H9 (cell line): ENCODE measurements at regions not wholly inside any gene's neighbourhood (a gene's known extent, or its start where the extent isn't known, plus 50 kb on each side); places are given as distances from the start of the nearest gene placed in this dataset.

Experiments used
- DNase-seq: peaks from one replicate; pipeline ENCODE4 v3.0.0-alpha.2; 2017
- H2AFZ ChIP-seq: one replicate; pipeline ENCODE4 v1.6.1; 2013; ENCODE audit warnings: mild to moderate bottlenecking, low read length, control low read depth, moderate library complexity
- H2AK5ac ChIP-seq: 2 replicates; pipeline ENCODE4 v1.6.1; 2013; ENCODE audit warnings: low read length, control low read depth, mixed read lengths; ENCODE audit not compliant: insufficient read length
- H2BK120ac ChIP-seq: one replicate; pipeline ENCODE4 v1.6.1; 2013; ENCODE audit warnings: low read depth, mild to moderate bottlenecking, low read length, control low read depth, inconsistent platforms; ENCODE audit not compliant: poor library complexity, severe bottlenecking
- H2BK12ac ChIP-seq: 2 replicates; pipeline ENCODE4 v1.6.1; 2013; ENCODE audit warnings: low read length, control low read depth, mixed read lengths, low read depth; ENCODE audit not compliant: insufficient read length
- H2BK15ac ChIP-seq: 2 replicates; pipeline ENCODE4 v1.6.1; 2013; ENCODE audit warnings: low read depth, low read length, control low read depth
- H2BK20ac ChIP-seq: one replicate; pipeline ENCODE4 v1.6.1; 2013; ENCODE audit warnings: low read depth, mild to moderate bottlenecking, low read length, control low read depth, inconsistent platforms; ENCODE audit not compliant: poor library complexity, severe bottlenecking
- H2BK5ac ChIP-seq: 2 replicates; pipeline ENCODE4 v1.6.1; 2013; ENCODE audit warnings: low read length, control low read depth, mixed read lengths; ENCODE audit not compliant: insufficient read length
- H3K14ac ChIP-seq: 2 replicates; pipeline ENCODE4 v1.6.1; 2013; ENCODE audit warnings: low read length, control low read depth; ENCODE audit not compliant: insufficient read depth
- H3K18ac ChIP-seq: 2 replicates; pipeline ENCODE4 v1.6.1; 2013; ENCODE audit warnings: low read depth, mild to moderate bottlenecking, mixed read lengths, low read length, control low read depth; ENCODE audit not compliant: insufficient read length
- H3K23ac ChIP-seq: 2 replicates; pipeline ENCODE4 v1.6.1; 2013; ENCODE audit warnings: low read length, control low read depth, mixed read lengths, low read depth; ENCODE audit not compliant: insufficient read length
- H3K23me2 ChIP-seq: 2 replicates; pipeline ENCODE4 v1.6.1; 2013; ENCODE audit warnings: low read depth, mild to moderate bottlenecking, mixed read lengths, low read length, control low read depth; ENCODE audit not compliant: insufficient read length, poor library complexity, severe bottlenecking
- H3K27ac ChIP-seq: 2 replicates; pipeline ENCODE4 v1.5.1; 2013; ENCODE audit warnings: low read length, control low read depth, mixed read lengths, low read depth; ENCODE audit not compliant: insufficient read length
- H3K27me3 ChIP-seq: 2 replicates; pipeline ENCODE4 v1.6.1; 2013; ENCODE audit warnings: low read length, control low read depth, inconsistent platforms; ENCODE audit not compliant: insufficient read depth
- H3K4ac ChIP-seq: 2 replicates; pipeline ENCODE4 v1.6.1; 2013; ENCODE audit warnings: low read depth, mild to moderate bottlenecking, control low read depth, inconsistent platforms, low read length, moderate library complexity
- H3K4me1 ChIP-seq: 2 replicates; pipeline ENCODE4 v1.6.1; 2013; ENCODE audit warnings: low read length, control low read depth, inconsistent platforms; ENCODE audit not compliant: insufficient read depth
- H3K4me2 ChIP-seq: 2 replicates; pipeline ENCODE4 v1.6.1; 2013; ENCODE audit warnings: low read length, control low read depth, mixed read lengths; ENCODE audit not compliant: insufficient read length, insufficient read depth
- H3K56ac ChIP-seq: 2 replicates; pipeline ENCODE4 v1.6.1; 2013; ENCODE audit warnings: low read depth, mild to moderate bottlenecking, mixed read lengths, low read length, control low read depth; ENCODE audit not compliant: insufficient read length
- H3K79me1 ChIP-seq: 2 replicates; pipeline ENCODE4 v1.6.1; 2013; ENCODE audit warnings: low read depth, mild to moderate bottlenecking, moderate library complexity, low read length, control low read depth, inconsistent platforms; ENCODE audit not compliant: insufficient read depth, poor library complexity, severe bottlenecking
- H3K79me2 ChIP-seq: 2 replicates; pipeline ENCODE4 v1.6.1; 2013; ENCODE audit warnings: low read length, control low read depth, inconsistent platforms; ENCODE audit not compliant: insufficient read depth
- H3K9ac ChIP-seq: 2 replicates; pipeline ENCODE4 v1.6.1; 2013; ENCODE audit warnings: low read length, control low read depth, mixed read lengths; ENCODE audit not compliant: insufficient read length; ENCODE audit errors: extremely low read depth
- H3K9me3 ChIP-seq: one replicate; pipeline ENCODE4 v1.6.1; 2013; ENCODE audit warnings: low read depth, low read length, inconsistent platforms; ENCODE audit not compliant: control insufficient read depth
- H3T11ph ChIP-seq: one replicate; pipeline ENCODE4 v1.6.1; 2013; ENCODE audit warnings: mild to moderate bottlenecking, low read length, control low read depth, inconsistent platforms
- H4K20me1 ChIP-seq: one replicate; pipeline ENCODE4 v1.6.1; 2013; ENCODE audit not compliant: control insufficient read depth, insufficient read length, insufficient read depth
- H4K5ac ChIP-seq: 2 replicates; pipeline ENCODE4 v1.6.1; 2013; ENCODE audit warnings: low read depth, mild to moderate bottlenecking, mixed read lengths, low read length, control low read depth; ENCODE audit not compliant: insufficient read length
- H4K8ac ChIP-seq: replicated peaks from 2 replicates; pipeline ENCODE4 v1.6.1; 2013; ENCODE audit warnings: low read length, control low read depth, mixed read lengths, low read depth; ENCODE audit not compliant: insufficient read length
- H4K91ac ChIP-seq: 2 replicates; pipeline ENCODE4 v1.6.1; 2013; ENCODE audit warnings: low read depth, mild to moderate bottlenecking, moderate library complexity, mixed read lengths, low read length, control low read depth; ENCODE audit not compliant: insufficient read length
- H3K27ac Mint-ChIP-seq, 3 experiments: 2 replicates in 2 of 3; 3 replicates in 1 of 3; pipeline ENCODE4 v1.8.0; 2020 to 2021; ENCODE audit warnings: mixed read lengths in 3 of 3, mild to moderate bottlenecking in 1 of 3, moderate library complexity in 1 of 3
- H3K27me3 Mint-ChIP-seq: 2 replicates; pipeline ENCODE4 v1.8.0; 2021; ENCODE audit warnings: low read depth, mild to moderate bottlenecking, moderate library complexity, mixed read lengths
- H3K36me3 Mint-ChIP-seq, 3 experiments: 2 replicates in 2 of 3; 3 replicates in 1 of 3; pipeline ENCODE4 v1.8.0; 2020 to 2021; ENCODE audit warnings: low read depth in 3 of 3, mixed read lengths in 3 of 3; ENCODE audit not compliant: insufficient read depth in 1 of 3
- H3K4me1 Mint-ChIP-seq, 2 experiments: 2 replicates each; pipeline ENCODE4 v1.8.0; 2020; ENCODE audit warnings: mixed read lengths in 2 of 2
- H3K4me3 Mint-ChIP-seq, 2 experiments: 2 replicates in 1 of 2; 3 replicates in 1 of 2; pipeline ENCODE4 v1.8.0; 2020 to 2021; ENCODE audit warnings: mild to moderate bottlenecking in 2 of 2, mixed read lengths in 2 of 2, moderate library complexity in 1 of 2
- H3K9me3 Mint-ChIP-seq, 2 experiments: 2 replicates in 1 of 2; 3 replicates in 1 of 2; pipeline ENCODE4 v1.8.0; 2020; ENCODE audit warnings: mild to moderate bottlenecking in 2 of 2, mixed read lengths in 2 of 2, moderate library complexity in 1 of 2
- WGBS: extraction: QIAGEN DNeasy Blood & Tissue Kit; methylation state at CpG from one replicate; pipeline ENCODE4 v1.1.7; 2013; ENCODE audit warnings: missing lambda C conversion rate, low lambda C conversion rate, mixed read lengths; ENCODE audit not compliant: insufficient read length; ENCODE audit errors: extremely low coverage; 5-methylcytosine and 5-hydroxymethylcytosine counted together
- TF ChIP-seq, protein P1 (sequence below): fragments of 200-600 bp; sonication (generic); conservative IDR thresholded peaks from 3 replicates; pipeline ENCODE4 v1.8.0; 2021; ENCODE audit warnings: antibody characterized with exemption, mild to moderate bottlenecking

DNA sequence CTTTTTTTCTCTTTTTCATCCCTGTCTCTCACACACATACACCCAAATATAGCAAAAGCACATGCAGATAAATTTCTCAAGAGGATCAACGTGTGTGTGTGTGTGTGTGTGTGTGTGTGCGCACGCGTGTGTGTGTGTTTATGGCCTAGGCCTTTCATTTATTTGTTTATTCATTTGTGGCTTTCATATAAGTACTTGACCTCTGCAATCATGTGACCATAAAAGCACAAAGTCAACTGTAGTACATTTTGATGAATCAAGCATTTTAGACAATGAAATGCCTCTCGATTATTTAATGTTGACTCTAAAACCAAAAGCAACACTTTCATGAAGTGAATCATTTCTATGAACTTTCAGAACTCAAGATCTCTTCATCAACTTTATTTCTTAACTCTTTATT lies 194.1 kb upstream of the ADGRL2 start:
- H3K36me3 Mint-ChIP-seq: peaks cover 0 to 14% (median 3%) of the 10 kb centered on the region in 3 experiments; a peak in 4 of 7 replicates
- H2AK5ac ChIP-seq: no peak overlapping the region
- no peak overlapping the region for H2BK120ac ChIP-seq
- H3K56ac ChIP-seq: no peak overlapping the region
- no peak overlapping the region for H3T11ph ChIP-seq
- no peak overlapping the region for H3K9ac ChIP-seq
- H3K4me3 Mint-ChIP-seq: no peak overlapping the region
- H3K18ac ChIP-seq: no peak overlapping the region
- no peak overlapping the region for H4K91ac ChIP-seq
- H3K27ac Mint-ChIP-seq: no peak overlapping the region; a peak in 1 of 7 replicates
- peaks cover 13 to 23% of the 10 kb centered on the region in 2 experiments for H3K4me1 Mint-ChIP-seq
- H2BK20ac ChIP-seq: no peak overlapping the region
- no peak overlapping the region for H2BK12ac ChIP-seq
- WGBS: no CpG with 5 or more reads among the region's 5 CpGs
- H2AFZ ChIP-seq: no peak overlapping the region
- H3K23ac ChIP-seq: no peak overlapping the region
- TF ChIP-seq, protein P1, sequence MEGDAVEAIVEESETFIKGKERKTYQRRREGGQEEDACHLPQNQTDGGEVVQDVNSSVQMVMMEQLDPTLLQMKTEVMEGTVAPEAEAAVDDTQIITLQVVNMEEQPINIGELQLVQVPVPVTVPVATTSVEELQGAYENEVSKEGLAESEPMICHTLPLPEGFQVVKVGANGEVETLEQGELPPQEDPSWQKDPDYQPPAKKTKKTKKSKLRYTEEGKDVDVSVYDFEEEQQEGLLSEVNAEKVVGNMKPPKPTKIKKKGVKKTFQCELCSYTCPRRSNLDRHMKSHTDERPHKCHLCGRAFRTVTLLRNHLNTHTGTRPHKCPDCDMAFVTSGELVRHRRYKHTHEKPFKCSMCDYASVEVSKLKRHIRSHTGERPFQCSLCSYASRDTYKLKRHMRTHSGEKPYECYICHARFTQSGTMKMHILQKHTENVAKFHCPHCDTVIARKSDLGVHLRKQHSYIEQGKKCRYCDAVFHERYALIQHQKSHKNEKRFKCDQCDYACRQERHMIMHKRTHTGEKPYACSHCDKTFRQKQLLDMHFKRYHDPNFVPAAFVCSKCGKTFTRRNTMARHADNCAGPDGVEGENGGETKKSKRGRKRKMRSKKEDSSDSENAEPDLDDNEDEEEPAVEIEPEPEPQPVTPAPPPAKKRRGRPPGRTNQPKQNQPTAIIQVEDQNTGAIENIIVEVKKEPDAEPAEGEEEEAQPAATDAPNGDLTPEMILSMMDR: no peak
- no peak overlapping the region for H4K8ac ChIP-seq
- no peak overlapping the region for H2BK15ac ChIP-seq
- no peak overlapping the region for H3K14ac ChIP-seq
- no peaks in the 10 kb centered on the region; the same call in 1 of the 2 replicates for H3K27me3 ChIP-seq
- peaks cover 8% of the 10 kb centered on the region in 2 experiments for H3K9me3 Mint-ChIP-seq
- no peak overlapping the region for H2BK5ac ChIP-seq
- H3K79me2 ChIP-seq: no peaks in the 10 kb centered on the region
- no peaks in the 10 kb centered on the region for H3K23me2 ChIP-seq
- H3K27me3 Mint-ChIP-seq: peaks cover 7% of the 10 kb centered on the region
- no peak overlapping the region for H3K4ac ChIP-seq
- H3K4me1 ChIP-seq: 0 out of 2 replicates have a peak, but pooled peaks cover 6% of the 10 kb centered on the region
- no peak for DNase-seq
- H4K20me1 ChIP-seq: no peaks in the 10 kb centered on the region
- no peak overlapping the region for H3K4me2 ChIP-seq
- no peaks in the 10 kb centered on the region for H3K9me3 ChIP-seq
- no peak overlapping the region for H3K27ac ChIP-seq
- no peak overlapping the region for H4K5ac ChIP-seq
- no peaks in the 10 kb centered on the region for H3K79me1 ChIP-seq
